HCT116 (cell line): ENCODE measurements at regions not wholly inside any gene's neighbourhood (a gene's known extent, or its start where the extent isn't known, plus 50 kb on each side); places are given as distances from the start of the nearest gene placed in this dataset.

Source experiments
- ATAC-seq: fragments of 200-7000 bp; cut with Tn5 transposase; 2 replicates; pipeline ENCODE4 v1.9.1; 2020; ENCODE audit warnings: mild to moderate bottlenecking, moderate library complexity
- BruUV-seq: library from RNA; stranded (reverse); fragments of 400-500 nt; replicated peaks from 2 replicates; lab custom pipeline; 2021; lab: Mats Ljungman, UMichigan
- CTCF ChIA-PET: fragments of 300-600 bp; sonication (Branson Sonifier 250); formaldehyde crosslinking; loops from one replicate; lab custom pipeline; 2021; ENCODE audit warnings: antibody characterized with exemption; lab: Charles Lee
- POLR2A ChIA-PET: fragments of 300-600, 350-600 bp; sonication (Branson Sonifier 250); formaldehyde crosslinking; loops from one replicate; lab custom pipeline; 2021; ENCODE audit warnings: antibody characterized with exemption; lab: Charles Lee
- RAD21 ChIA-PET, 2 experiments: fragments of 300-600 bp; sonication (Branson Sonifier 250); formaldehyde crosslinking; loops; one replicate each; lab custom pipeline; 2023; ENCODE audit warnings: low total read pairs in 2 of 2; ENCODE audit not compliant: uncharacterized antibody in 2 of 2, unreplicated experiment in 2 of 2, low non-redundant PET in 1 of 2; lab: Charles Lee
- DNase-seq: peaks from one replicate; pipeline ENCODE4 v3.0.0-alpha.2; 2010; ENCODE audit warnings: low read depth, low spot score
- H2AFZ ChIP-seq: fragments of 200-600 bp; shearing (Covaris generic), sonication (generic); 2 replicates; pipeline ENCODE4 v1.6.1; 2017; ENCODE audit warnings: low read depth, mixed run types, mixed read lengths, antibody characterized with exemption, low read length; ENCODE audit not compliant: poor library complexity, severe bottlenecking
- H3K27ac ChIP-seq: 2 replicates; pipeline ENCODE4 v1.5.1; 2012; ENCODE audit warnings: low read depth, low read length
- H3K27me3 ChIP-seq: fragments of 200-600 bp; sonication (generic); 2 replicates; pipeline ENCODE4 v1.6.1; 2016; ENCODE audit warnings: mixed run types, low read length, mixed read lengths; ENCODE audit not compliant: insufficient read depth
- H3K36me3 ChIP-seq, 2 experiments: fragments of 200-500 bp in 1 of 2; fragments of 200-600 bp in 1 of 2; sonication (Bioruptor generic) in 1 of 2; sonication (generic) in 1 of 2; 2 replicates each; pipeline versions ENCODE4 v1.5.1 to v1.6.1; 2014 to 2016; ENCODE audit warnings: low read length in 2 of 2, inconsistent platforms in 1 of 2, mixed read lengths in 1 of 2, mixed run types in 1 of 2; ENCODE audit not compliant: insufficient read depth in 2 of 2, control insufficient read depth in 1 of 2
- H3K4me1 ChIP-seq, 2 experiments: fragments of 200-600 bp in 1 of 2; sonication (generic) in 1 of 2; 2 replicates each; pipeline versions ENCODE4 v1.5.1 to v1.6.1; 2012 to 2017; ENCODE audit warnings: low read length in 2 of 2, inconsistent platforms in 1 of 2, mild to moderate bottlenecking in 1 of 2, mixed read lengths in 1 of 2, mixed run types in 1 of 2, moderate library complexity in 1 of 2; ENCODE audit not compliant: insufficient read depth in 2 of 2, control insufficient read depth in 1 of 2
- H3K4me2 ChIP-seq: fragments of 200-600 bp; sonication (generic); 2 replicates; pipeline ENCODE4 v1.6.1; 2017; ENCODE audit warnings: mixed run types, low read length, mixed read lengths
- H3K4me3 ChIP-seq, 2 experiments: fragments of 200-600 bp in 1 of 2; sonication (generic) in 1 of 2; replicated peaks in 1 of 2; 2 replicates each; pipeline ENCODE4 v1.5.1; 2011 to 2016; ENCODE audit warnings: low read length in 2 of 2, control low read depth in 1 of 2, low read depth in 1 of 2, mild to moderate bottlenecking in 1 of 2, mixed read lengths in 1 of 2, mixed run types in 1 of 2
- H3K79me2 ChIP-seq: fragments of 200-600 bp; sonication (generic); 2 replicates; pipeline ENCODE4 v1.6.1; 2017; ENCODE audit warnings: mild to moderate bottlenecking, mixed run types, low read length, moderate library complexity, mixed read lengths; ENCODE audit not compliant: insufficient read depth
- H3K9ac ChIP-seq: fragments of 200-600 bp; sonication (generic); 2 replicates; pipeline ENCODE4 v1.6.1; 2016; ENCODE audit warnings: low read length, mixed read lengths
- H3K9me2 ChIP-seq: fragments of 200-600 bp; sonication (generic), shearing (Covaris generic); 2 replicates; pipeline ENCODE4 v1.6.1; 2017; ENCODE audit warnings: mixed run types, mild to moderate bottlenecking, moderate library complexity; ENCODE audit not compliant: insufficient read depth
- H3K9me3 ChIP-seq, 2 experiments: fragments of 200-500 bp in 1 of 2; fragments of 200-600 bp in 1 of 2; sonication (Bioruptor generic) in 1 of 2; sonication (generic) in 1 of 2; 2 replicates each; pipeline ENCODE4 v1.6.1; 2014 to 2017; ENCODE audit warnings: low read length in 2 of 2, mixed read lengths in 2 of 2, inconsistent platforms in 1 of 2, low read depth in 1 of 2, mild to moderate bottlenecking in 1 of 2, mixed run types in 1 of 2, moderate library complexity in 1 of 2; ENCODE audit not compliant: control insufficient read depth in 1 of 2, insufficient read depth in 1 of 2
- H4K20me1 ChIP-seq: fragments of 200-600 bp; sonication (generic), shearing (Covaris generic); 2 replicates; pipeline ENCODE4 v1.6.1; 2017; ENCODE audit warnings: mixed run types, mild to moderate bottlenecking, moderate library complexity; ENCODE audit not compliant: insufficient read depth
- CBX3 ChIP-seq: IDR thresholded peaks from 2 replicates; pipeline ENCODE4 v1.6.1; 2012; ENCODE audit warnings: low read depth
- CEBPB ChIP-seq: IDR thresholded peaks from 2 replicates; pipeline ENCODE4 v1.6.1; 2012; ENCODE audit warnings: low read depth
- EGR1 ChIP-seq: IDR thresholded peaks from 2 replicates; pipeline ENCODE4 v1.6.1; 2012; ENCODE audit warnings: low read depth
- EZH2 ChIP-seq: fragments of 200-600 bp; sonication (generic); IDR thresholded peaks from 2 replicates; pipeline ENCODE4 v1.6.1; 2017; ENCODE audit warnings: antibody characterized with exemption, mixed run types
- EZH2phosphoT487 ChIP-seq: fragments of 200-600 bp; IDR thresholded peaks from 2 replicates; pipeline ENCODE4 v1.6.1; 2018; ENCODE audit warnings: antibody characterized with exemption, borderline replicate concordance
- FOSL1 ChIP-seq: IDR thresholded peaks from 2 replicates; pipeline ENCODE4 v1.6.1; 2012; ENCODE audit warnings: low read depth
- JUND ChIP-seq: IDR thresholded peaks from 2 replicates; pipeline ENCODE4 v1.6.1; 2012
- POLR2A ChIP-seq: IDR thresholded peaks from 2 replicates; pipeline ENCODE4 v1.7.0; 2011; ENCODE audit warnings: borderline replicate concordance; ENCODE audit not compliant: insufficient read depth, insufficient read length; ENCODE audit errors: extremely low read depth
- SIN3A ChIP-seq: IDR thresholded peaks from 2 replicates; pipeline ENCODE4 v1.6.1; 2012; ENCODE audit warnings: low read depth
- SP1 ChIP-seq: IDR thresholded peaks from 2 replicates; pipeline ENCODE4 v1.6.1; 2012; ENCODE audit warnings: low read depth
- SRF ChIP-seq: IDR thresholded peaks from 2 replicates; pipeline ENCODE4 v1.6.1; 2012; ENCODE audit warnings: low read depth
- TCF7L2 ChIP-seq: IDR thresholded peaks from 2 replicates; pipeline ENCODE4 v1.7.0; 2011; ENCODE audit warnings: borderline replicate concordance, inconsistent platforms; ENCODE audit not compliant: insufficient read depth, insufficient read length; ENCODE audit errors: extremely low read depth
- ZFX ChIP-seq: fragments of 450-650 bp; IDR thresholded peaks from 2 replicates; pipeline ENCODE4 v1.6.1; 2017
- intact Hi-C: fragments of 100-400 bp; cut with micrococcal nuclease; formaldehyde crosslinking; loops from 2 replicates; pipeline ENCODE4 v1.10.0; 2022
- TF ChIP-seq, protein P1 (sequence below): IDR thresholded peaks from 2 replicates; pipeline ENCODE4 v1.6.1; 2012
- TF ChIP-seq, protein P2 (sequence below): IDR thresholded peaks from 2 replicates; pipeline ENCODE4 v1.6.1; 2012; ENCODE audit warnings: low read depth
- TF ChIP-seq, protein P3 (sequence below): IDR thresholded peaks from 2 replicates; pipeline ENCODE4 v1.6.1; 2012
- TF ChIP-seq, protein P4 (sequence below), 3 experiments: fragments of 200-600 bp in 1 of 3; sonication (generic) in 1 of 3; IDR thresholded peaks in 2 of 3; conservative IDR thresholded peaks in 1 of 3; 2 replicates each; pipeline ENCODE4 v1.5.1; 2012 to 2017; ENCODE audit warnings: low read depth in 2 of 3, low read length in 2 of 3, antibody characterized with exemption in 1 of 3, borderline replicate concordance in 1 of 3, control low read depth in 1 of 3, mild to moderate bottlenecking in 1 of 3, mixed read lengths in 1 of 3, mixed run types in 1 of 3, moderate library complexity in 1 of 3; ENCODE audit not compliant: insufficient read depth in 1 of 3

DNA sequence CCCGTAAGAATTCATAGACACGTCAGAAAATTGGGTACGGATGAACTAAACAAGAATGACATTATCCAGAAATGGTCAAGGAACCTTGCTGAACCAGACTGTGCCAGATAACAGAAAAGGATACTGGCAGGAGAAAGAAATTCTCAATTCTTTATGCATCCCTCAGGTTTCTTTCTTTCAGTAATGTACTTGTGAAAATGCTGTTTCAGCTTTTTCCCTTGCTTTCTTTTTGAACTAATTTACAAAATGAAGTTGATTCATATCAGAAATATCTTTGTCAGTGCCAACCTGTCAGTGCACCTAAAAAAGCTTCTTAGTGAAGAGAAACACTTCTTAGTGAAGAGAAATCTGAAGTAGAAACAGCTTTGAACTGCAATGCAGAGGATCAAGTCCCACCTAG, 643.6 kb upstream of the RORB start:
- ChIA-PET CTCF (no interaction called here), POLR2A (no interaction called here), RAD21 (no interaction called here)
- H3K4me3 ChIP-seq: no peak overlapping the region
- H3K27me3 ChIP-seq: no peaks in the 10 kb centered on the region
- no peak overlapping the region for H3K9ac ChIP-seq
- intact Hi-C loops: no loop called here
- BruUV-seq: no TSS peak
- no peaks in the 10 kb centered on the region for H3K4me1 ChIP-seq
- TF ChIP-seq CEBPB (no peak), FOSL1 (no peak), POLR2A (no peak)
- TF ChIP-seq, protein P1, sequence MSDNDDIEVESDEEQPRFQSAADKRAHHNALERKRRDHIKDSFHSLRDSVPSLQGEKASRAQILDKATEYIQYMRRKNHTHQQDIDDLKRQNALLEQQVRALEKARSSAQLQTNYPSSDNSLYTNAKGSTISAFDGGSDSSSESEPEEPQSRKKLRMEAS: no peak
- H3K4me2 ChIP-seq: no peak overlapping the region
- H4K20me1 ChIP-seq: no peaks in the 10 kb centered on the region
- no peaks in the 10 kb centered on the region for H3K36me3 ChIP-seq
- peaks cover 0 to 8% of the 10 kb centered on the region in 2 experiments; a peak in 1 of 4 replicates for H3K9me3 ChIP-seq
- DNase-seq: no peak
- no peaks in the 10 kb centered on the region for H3K9me2 ChIP-seq
- H2AFZ ChIP-seq: no peak overlapping the region
- no peak overlapping the region for H3K27ac ChIP-seq
- no peaks in the 10 kb centered on the region for H3K79me2 ChIP-seq
- ATAC-seq: no peak

DNA sequence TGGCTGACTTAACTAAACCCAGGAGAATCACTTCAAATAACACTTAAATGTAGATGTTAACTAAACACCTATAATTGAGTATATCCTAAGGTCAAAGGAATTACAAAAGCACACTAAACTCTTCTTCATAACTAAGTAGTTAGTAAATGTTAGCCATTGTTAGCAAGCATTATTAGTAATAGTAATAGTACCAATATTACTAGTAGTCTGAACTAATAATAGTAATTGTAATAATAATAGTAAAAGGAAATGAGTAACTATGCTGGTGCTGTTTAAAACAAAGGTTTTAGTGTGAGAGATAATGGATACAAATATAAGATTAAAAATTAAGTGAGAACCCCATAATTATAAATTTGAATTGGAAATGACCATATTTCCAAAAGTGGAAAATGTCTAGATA, 641.9 kb upstream of the RORB start:
- no TSS peak for BruUV-seq
- ATAC-seq (no peak), DNase-seq (no peak)
- Histone ChIP-seq H3K4me2 (no peak overlapping the region), H3K4me3 (no peak overlapping the region), H3K36me3 (no peaks in the 10 kb centered on the region), H3K4me1 (no peaks in the 10 kb centered on the region), H3K79me2 (no peaks in the 10 kb centered on the region), H3K9me2 (no peaks in the 10 kb centered on the region), H2AFZ (no peak overlapping the region), H3K27me3 (no peaks in the 10 kb centered on the region), H4K20me1 (no peaks in the 10 kb centered on the region), H3K27ac (no peak overlapping the region), H3K9me3 (peaks cover 0 to 8% of the 10 kb centered on the region in 2 experiments; a peak in 1 of 4 replicates), H3K9ac (no peak overlapping the region)
- CTCF ChIA-PET: no interaction called here
- intact Hi-C loops: no loop called here
- POLR2A ChIA-PET: no interaction called here
- RAD21 ChIA-PET: no interaction called here
- TF ChIP-seq, protein P2, sequence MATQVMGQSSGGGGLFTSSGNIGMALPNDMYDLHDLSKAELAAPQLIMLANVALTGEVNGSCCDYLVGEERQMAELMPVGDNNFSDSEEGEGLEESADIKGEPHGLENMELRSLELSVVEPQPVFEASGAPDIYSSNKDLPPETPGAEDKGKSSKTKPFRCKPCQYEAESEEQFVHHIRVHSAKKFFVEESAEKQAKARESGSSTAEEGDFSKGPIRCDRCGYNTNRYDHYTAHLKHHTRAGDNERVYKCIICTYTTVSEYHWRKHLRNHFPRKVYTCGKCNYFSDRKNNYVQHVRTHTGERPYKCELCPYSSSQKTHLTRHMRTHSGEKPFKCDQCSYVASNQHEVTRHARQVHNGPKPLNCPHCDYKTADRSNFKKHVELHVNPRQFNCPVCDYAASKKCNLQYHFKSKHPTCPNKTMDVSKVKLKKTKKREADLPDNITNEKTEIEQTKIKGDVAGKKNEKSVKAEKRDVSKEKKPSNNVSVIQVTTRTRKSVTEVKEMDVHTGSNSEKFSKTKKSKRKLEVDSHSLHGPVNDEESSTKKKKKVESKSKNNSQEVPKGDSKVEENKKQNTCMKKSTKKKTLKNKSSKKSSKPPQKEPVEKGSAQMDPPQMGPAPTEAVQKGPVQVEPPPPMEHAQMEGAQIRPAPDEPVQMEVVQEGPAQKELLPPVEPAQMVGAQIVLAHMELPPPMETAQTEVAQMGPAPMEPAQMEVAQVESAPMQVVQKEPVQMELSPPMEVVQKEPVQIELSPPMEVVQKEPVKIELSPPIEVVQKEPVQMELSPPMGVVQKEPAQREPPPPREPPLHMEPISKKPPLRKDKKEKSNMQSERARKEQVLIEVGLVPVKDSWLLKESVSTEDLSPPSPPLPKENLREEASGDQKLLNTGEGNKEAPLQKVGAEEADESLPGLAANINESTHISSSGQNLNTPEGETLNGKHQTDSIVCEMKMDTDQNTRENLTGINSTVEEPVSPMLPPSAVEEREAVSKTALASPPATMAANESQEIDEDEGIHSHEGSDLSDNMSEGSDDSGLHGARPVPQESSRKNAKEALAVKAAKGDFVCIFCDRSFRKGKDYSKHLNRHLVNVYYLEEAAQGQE: no peak
- TF ChIP-seq POLR2A: no peak
- no peak for TF ChIP-seq CBX3
- no peak for TF ChIP-seq SP1
- TF ChIP-seq CEBPB: no peak
- TF ChIP-seq EZH2phosphoT487: no peak
- TF ChIP-seq JUND: no peak
- no peak for TF ChIP-seq ZFX
- TF ChIP-seq, protein P3, sequence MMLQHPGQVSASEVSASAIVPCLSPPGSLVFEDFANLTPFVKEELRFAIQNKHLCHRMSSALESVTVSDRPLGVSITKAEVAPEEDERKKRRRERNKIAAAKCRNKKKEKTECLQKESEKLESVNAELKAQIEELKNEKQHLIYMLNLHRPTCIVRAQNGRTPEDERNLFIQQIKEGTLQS: no peak
- TF ChIP-seq, protein P4, sequence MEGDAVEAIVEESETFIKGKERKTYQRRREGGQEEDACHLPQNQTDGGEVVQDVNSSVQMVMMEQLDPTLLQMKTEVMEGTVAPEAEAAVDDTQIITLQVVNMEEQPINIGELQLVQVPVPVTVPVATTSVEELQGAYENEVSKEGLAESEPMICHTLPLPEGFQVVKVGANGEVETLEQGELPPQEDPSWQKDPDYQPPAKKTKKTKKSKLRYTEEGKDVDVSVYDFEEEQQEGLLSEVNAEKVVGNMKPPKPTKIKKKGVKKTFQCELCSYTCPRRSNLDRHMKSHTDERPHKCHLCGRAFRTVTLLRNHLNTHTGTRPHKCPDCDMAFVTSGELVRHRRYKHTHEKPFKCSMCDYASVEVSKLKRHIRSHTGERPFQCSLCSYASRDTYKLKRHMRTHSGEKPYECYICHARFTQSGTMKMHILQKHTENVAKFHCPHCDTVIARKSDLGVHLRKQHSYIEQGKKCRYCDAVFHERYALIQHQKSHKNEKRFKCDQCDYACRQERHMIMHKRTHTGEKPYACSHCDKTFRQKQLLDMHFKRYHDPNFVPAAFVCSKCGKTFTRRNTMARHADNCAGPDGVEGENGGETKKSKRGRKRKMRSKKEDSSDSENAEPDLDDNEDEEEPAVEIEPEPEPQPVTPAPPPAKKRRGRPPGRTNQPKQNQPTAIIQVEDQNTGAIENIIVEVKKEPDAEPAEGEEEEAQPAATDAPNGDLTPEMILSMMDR (IDR thresholded peaks at IDR 0.05 in 2 of 3, conservative IDR thresholded peaks at IDR 0.05 in 1 of 3; ENCODE audit: borderline replicate concordance in 1 of 3, insufficient read depth in 1 of 3, low read depth in 2 of 3, low read length in 2 of 3): no peak
- no peak for TF ChIP-seq SRF
- TF ChIP-seq EZH2: no peak
- no peak for TF ChIP-seq EGR1
- no peak for TF ChIP-seq TCF7L2
- TF ChIP-seq SIN3A: no peak
